Erythroblast (primary cell): ENCODE measurements at regions not wholly inside any gene's neighbourhood (a gene's known extent, or its start where the extent isn't known, plus 50 kb on each side); places are given as distances from the start of the nearest gene placed in this dataset.

Source experiments
- DNase-seq, 2 experiments: peaks; one replicate each; lab custom pipeline; 2025; lab: John Stamatoyannopoulos, UW
- GATA1 ChIP-seq: IDR thresholded peaks from 2 replicates; pipeline ENCODE4 v1.6.1; 2011; ENCODE audit warnings: low read depth, mild to moderate bottlenecking, control low read depth, low read length, moderate library complexity
- POLR2A ChIP-seq: IDR thresholded peaks from 2 replicates; pipeline ENCODE4 v1.6.1; 2011; ENCODE audit warnings: mild to moderate bottlenecking, low read length

- no peak for TF ChIP-seq GATA1
- no peak for TF ChIP-seq POLR2A
- DNase-seq: no peak
These were observed 135.5 kb upstream of the RBMS3 start for GRCh38 chr3:29145360-29145759.

GRCh38 chr3:29152379-29152778 is 128.5 kb upstream of the RBMS3 start:
- TF ChIP-seq POLR2A (no peak), GATA1 (no peak)

GRCh38 chr3:29153811-29154210 is 127.1 kb upstream of the RBMS3 start:
- no peak for TF ChIP-seq GATA1
- no peak for TF ChIP-seq POLR2A
- no peak for DNase-seq

More at GRCh38 chr3:29152379-29152778, 128.5 kb upstream of the RBMS3 start:
- no peak for DNase-seq

GRCh38 chr3:29156086-29156715 is 124.7 kb upstream of the RBMS3 start:
- TF ChIP-seq GATA1 (no peak), POLR2A (no peak)
- no peak for DNase-seq

- no peak for DNase-seq
- no peak for TF ChIP-seq POLR2A
- TF ChIP-seq GATA1: no peak
These were observed 116.0 kb upstream of the RBMS3 start for GRCh38 chr3:29164825-29165224.

- TF ChIP-seq GATA1: no peak
- no peak for TF ChIP-seq POLR2A
- DNase-seq: no peak
These were observed 113.7 kb upstream of the RBMS3 start for GRCh38 chr3:29167180-29167579.

GRCh38 chr3:29168081-29168480 is 112.8 kb upstream of the RBMS3 start:
- TF ChIP-seq POLR2A: no peak
- no peak for TF ChIP-seq GATA1
- DNase-seq: no peak

- no peak for TF ChIP-seq POLR2A
- no peak for TF ChIP-seq GATA1
- no peak for DNase-seq
These were observed 112.2 kb upstream of the RBMS3 start for GRCh38 chr3:29168696-29169095.

GRCh38 chr3:29169451-29169850 is 111.4 kb upstream of the RBMS3 start:
- DNase-seq: no peak
- no peak for TF ChIP-seq GATA1

- no peak for TF ChIP-seq GATA1
- TF ChIP-seq POLR2A: no peak
- no peak for DNase-seq
These were observed 109.6 kb upstream of the RBMS3 start for GRCh38 chr3:29171043-29171990.

GRCh38 chr3:29176501-29176900 is 104.4 kb upstream of the RBMS3 start:
- DNase-seq: no peak

GRCh38 chr3:29178809-29179793 is 101.8 kb upstream of the RBMS3 start:
- no peak for DNase-seq
- no peak for TF ChIP-seq GATA1

More at GRCh38 chr3:29176501-29176900, 104.4 kb upstream of the RBMS3 start:
- no peak for TF ChIP-seq POLR2A

- DNase-seq: no peak
- TF ChIP-seq POLR2A (no peak), GATA1 (no peak)
These were observed 99.6 kb upstream of the RBMS3 start for GRCh38 chr3:29181149-29181780.
